ENCODE measurements at regions not wholly inside any gene's neighbourhood (a gene's known extent, or its start where the extent isn't known, plus 50 kb on each side); places are given as distances from the start of the nearest gene placed in this dataset.

- no peak for TF ChIP-seq CTCF (IDR thresholded peaks at IDR 0.05; ENCODE audit: extremely low read depth in 1 of 2, insufficient read depth in 1 of 2, low read depth in 1 of 2, low read length in 2 of 2)
- TF ChIP-seq MAX (IDR thresholded peaks at IDR 0.05; ENCODE audit: insufficient read depth, insufficient read length): no peak
- TF ChIP-seq POLR2A (IDR thresholded peaks at IDR 0.05; ENCODE audit: low read depth, low read length): no peak
- no peak for TF ChIP-seq EZH2 (IDR thresholded peaks at IDR 0.05; ENCODE audit: borderline replicate concordance, low read depth, low read length, severe bottlenecking)
- no peak for TF ChIP-seq POLR2AphosphoS5 (IDR thresholded peaks at IDR 0.05; ENCODE audit: insufficient read depth, low read depth, low read length)
- TF ChIP-seq GATA2 (IDR thresholded peaks at IDR 0.05; ENCODE audit: insufficient read depth, insufficient read length, low read depth, low read length): no peak
- no peak for TF ChIP-seq MYC (IDR thresholded peaks at IDR 0.05; ENCODE audit: low read depth, low read length)
Measured at GRCh38 chr14:98262566-98262965, 1009.4 kb downstream of the BCL11B start.
